ENCODE measurements at regions not wholly inside any gene's neighbourhood (a gene's known extent, or its start where the extent isn't known, plus 50 kb on each side); places are given as distances from the start of the nearest gene placed in this dataset.

GRCh38 chr13:83538636-83539035 is 343.6 kb downstream of the SLITRK1 start:
- Mint-ChIP-seq H3K27ac (no peak overlapping the region), H3K4me3 (no peak overlapping the region), H3K36me3 (ENCODE audit: low read depth) (no peaks in the 10 kb centered on the region), H3K4me1 (no peaks in the 10 kb centered on the region), H3K27me3 (no peaks in the 10 kb centered on the region), H3K9me3 (peaks cover 21% of the 10 kb centered on the region)
- intact Hi-C loops (cut with micrococcal nuclease): no loop called here
- ChIA-PET POLR2A (no interaction called here), CTCF (no interaction called here)
- ATAC-seq (ENCODE audit: low read depth) (no peak), DNase-seq (no peak)
- TF ChIP-seq CTCF (IDR thresholded peaks at IDR 0.05): no peak

GRCh38 chr13:83536941-83537340 is 345.3 kb downstream of the SLITRK1 start:
- DNase-seq (no peak), ATAC-seq (ENCODE audit: low read depth) (no peak)
- ChIA-PET POLR2A (no interaction called here), CTCF (no interaction called here)
- Mint-ChIP-seq H3K27ac (no peak overlapping the region), H3K27me3 (no peaks in the 10 kb centered on the region), H3K9me3 (peaks cover 23% of the 10 kb centered on the region), H3K4me3 (no peak overlapping the region), H3K36me3 (ENCODE audit: low read depth) (no peaks in the 10 kb centered on the region), H3K4me1 (no peaks in the 10 kb centered on the region)
- no peak for TF ChIP-seq CTCF (IDR thresholded peaks at IDR 0.05)
- intact Hi-C loops (cut with micrococcal nuclease): no loop called here

- Mint-ChIP-seq H3K4me1 (no peaks in the 10 kb centered on the region), H3K36me3 (ENCODE audit: low read depth) (no peaks in the 10 kb centered on the region), H3K4me3 (no peak overlapping the region), H3K27me3 (no peaks in the 10 kb centered on the region), H3K27ac (no peak overlapping the region), H3K9me3 (peaks cover 21% of the 10 kb centered on the region)
- ATAC-seq (ENCODE audit: low read depth) (no peak), DNase-seq (no peak)
- ChIA-PET POLR2A (no interaction called here), CTCF (no interaction called here)
- intact Hi-C loops (cut with micrococcal nuclease): no loop called here
- no peak for TF ChIP-seq CTCF (IDR thresholded peaks at IDR 0.05)
These were observed 346.1 kb downstream of the SLITRK1 start for GRCh38 chr13:83536153-83536552.

- ChIA-PET POLR2A (no interaction called here), CTCF (no interaction called here)
- no peak overlapping the region for H3K4me3 Mint-ChIP-seq
- H3K27ac Mint-ChIP-seq: no peak overlapping the region
- no peaks in the 10 kb centered on the region for H3K4me1 Mint-ChIP-seq
- intact Hi-C loops (cut with micrococcal nuclease): no loop called here
- no peaks in the 10 kb centered on the region for H3K27me3 Mint-ChIP-seq
- H3K36me3 Mint-ChIP-seq (ENCODE audit: low read depth): no peaks in the 10 kb centered on the region
- peaks cover 6% of the 10 kb centered on the region for H3K9me3 Mint-ChIP-seq
- ATAC-seq (ENCODE audit: low read depth) (no peak), DNase-seq (no peak)
- TF ChIP-seq CTCF (IDR thresholded peaks at IDR 0.05): no peak
These were observed 349.5 kb downstream of the SLITRK1 start for GRCh38 chr13:83532809-83533208.

GRCh38 chr13:83531022-83531421 is 351.3 kb downstream of the SLITRK1 start:
- no peaks in the 10 kb centered on the region for H3K36me3 Mint-ChIP-seq (ENCODE audit: low read depth)
- H3K4me3 Mint-ChIP-seq: no peak overlapping the region
- no peak overlapping the region for H3K27ac Mint-ChIP-seq
- no peak for ATAC-seq (ENCODE audit: low read depth)
- intact Hi-C loops (cut with micrococcal nuclease): no loop called here
- DNase-seq: no peak
- ChIA-PET POLR2A (no interaction called here), CTCF (no interaction called here)
- no peaks in the 10 kb centered on the region for H3K27me3 Mint-ChIP-seq
- H3K9me3 Mint-ChIP-seq: peaks cover 2% of the 10 kb centered on the region
- H3K4me1 Mint-ChIP-seq: no peaks in the 10 kb centered on the region
- no peak for TF ChIP-seq CTCF (IDR thresholded peaks at IDR 0.05)
